Upper lobe of left lung (tissue), 4 donors: ENCODE measurements at regions not wholly inside any gene's neighbourhood (a gene's known extent, or its start where the extent isn't known, plus 50 kb on each side); places are given as distances from the start of the nearest gene placed in this dataset.

Source experiments
- EP300 ChIP-seq, 4 donors: sonication (generic); formaldehyde crosslinking; IDR thresholded peaks; one replicate each; pipeline ENCODE4 v1.5.1; 2017; ENCODE audit warnings: antibody characterized with exemption in 4 of 4, control low read depth in 2 of 4
- TF ChIP-seq, protein P1 (sequence below), 6 experiments: fragments of 450-650 bp in 4 of 6; fragments of 200-600 bp in 2 of 6; sonication (generic) in 2 of 6; IDR thresholded peaks; one replicate each; pipeline ENCODE4 v1.5.1; 2016 to 2019; ENCODE audit warnings: antibody characterized with exemption in 6 of 6

DNA sequence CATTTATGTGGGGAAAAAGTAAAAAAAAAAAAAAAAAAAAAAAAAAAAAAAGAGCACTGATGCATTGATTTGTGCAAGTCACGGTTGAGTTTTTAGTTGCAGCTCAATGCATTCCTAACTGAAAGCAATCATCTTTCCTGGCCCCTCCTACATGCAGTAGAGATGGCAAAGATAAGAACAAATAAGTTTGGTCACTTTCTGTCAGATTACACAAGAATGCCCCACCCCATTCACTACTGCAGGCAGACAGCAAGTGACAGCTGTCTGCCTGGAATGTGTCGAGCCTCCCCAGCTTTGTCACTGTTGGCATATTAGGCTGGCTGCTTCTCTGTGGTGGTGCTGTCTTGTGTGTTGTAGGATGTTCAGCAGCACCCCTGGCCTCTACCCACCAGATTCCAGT is 243.5 kb downstream of the FOXL1 start:
- no peak for TF ChIP-seq EP300 (IDR thresholded peaks at IDR 0.05)
- TF ChIP-seq, protein P1, sequence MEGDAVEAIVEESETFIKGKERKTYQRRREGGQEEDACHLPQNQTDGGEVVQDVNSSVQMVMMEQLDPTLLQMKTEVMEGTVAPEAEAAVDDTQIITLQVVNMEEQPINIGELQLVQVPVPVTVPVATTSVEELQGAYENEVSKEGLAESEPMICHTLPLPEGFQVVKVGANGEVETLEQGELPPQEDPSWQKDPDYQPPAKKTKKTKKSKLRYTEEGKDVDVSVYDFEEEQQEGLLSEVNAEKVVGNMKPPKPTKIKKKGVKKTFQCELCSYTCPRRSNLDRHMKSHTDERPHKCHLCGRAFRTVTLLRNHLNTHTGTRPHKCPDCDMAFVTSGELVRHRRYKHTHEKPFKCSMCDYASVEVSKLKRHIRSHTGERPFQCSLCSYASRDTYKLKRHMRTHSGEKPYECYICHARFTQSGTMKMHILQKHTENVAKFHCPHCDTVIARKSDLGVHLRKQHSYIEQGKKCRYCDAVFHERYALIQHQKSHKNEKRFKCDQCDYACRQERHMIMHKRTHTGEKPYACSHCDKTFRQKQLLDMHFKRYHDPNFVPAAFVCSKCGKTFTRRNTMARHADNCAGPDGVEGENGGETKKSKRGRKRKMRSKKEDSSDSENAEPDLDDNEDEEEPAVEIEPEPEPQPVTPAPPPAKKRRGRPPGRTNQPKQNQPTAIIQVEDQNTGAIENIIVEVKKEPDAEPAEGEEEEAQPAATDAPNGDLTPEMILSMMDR (IDR thresholded peaks at IDR 0.05) = no peak
